IPS DF 4.7 (cell line): ENCODE measurements at regions not wholly inside any gene's neighbourhood (a gene's known extent, or its start where the extent isn't known, plus 50 kb on each side); places are given as distances from the start of the nearest gene placed in this dataset.
"Not testable (repeated sequence)": the region's sequence is repeated elsewhere in the genome, so short reads cannot be mapped to it uniquely, and the experiment has no call there.

Experiments used
- DNase-seq: peaks from one replicate; pipeline ENCODE4 v3.0.0-alpha.2; 2013; ENCODE audit warnings: low spot score; ENCODE audit errors: extremely low read depth

DNA sequence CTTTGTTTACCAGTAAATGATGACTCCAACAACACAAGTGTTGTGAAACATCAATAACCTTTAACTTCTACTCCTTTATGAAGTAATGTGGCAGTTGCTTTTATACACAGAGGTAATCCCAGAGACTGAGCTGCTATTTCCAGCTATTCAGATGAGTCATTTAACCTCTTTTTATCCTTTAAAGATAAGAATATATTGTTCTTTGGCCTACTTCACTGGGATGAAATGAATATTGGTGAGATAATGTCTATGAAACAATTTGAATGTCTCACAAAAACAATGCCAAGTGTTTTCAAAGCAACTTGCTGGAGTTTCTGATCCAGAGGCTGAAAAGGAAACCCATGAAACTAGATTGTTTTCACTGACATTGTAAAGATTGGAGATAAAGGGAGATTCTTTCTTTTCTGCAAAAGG lies 564.4 kb upstream of the LUZP2 start:
- DNase-seq = no peak

DNA sequence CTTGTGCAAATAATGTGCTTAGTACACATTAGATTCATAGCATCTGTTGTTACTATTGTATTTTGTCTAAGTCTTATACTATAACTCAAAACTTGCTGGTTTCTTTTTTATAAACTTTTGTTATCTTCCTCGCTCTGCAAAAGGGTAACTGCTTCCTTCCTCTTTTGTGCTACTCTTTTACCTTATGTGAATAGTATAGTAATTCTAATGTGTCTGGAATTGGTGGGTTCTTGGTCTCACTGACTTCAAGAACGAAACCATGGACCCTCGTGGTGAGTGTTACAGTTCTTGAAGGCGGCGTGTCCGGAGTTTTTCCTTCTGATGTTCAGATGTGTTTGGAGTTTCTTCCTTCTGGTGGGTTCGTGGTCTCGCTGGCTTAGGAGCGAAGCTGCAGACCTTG lies 563.1 kb upstream of the LUZP2 start:
- DNase-seq = no peak

DNA sequence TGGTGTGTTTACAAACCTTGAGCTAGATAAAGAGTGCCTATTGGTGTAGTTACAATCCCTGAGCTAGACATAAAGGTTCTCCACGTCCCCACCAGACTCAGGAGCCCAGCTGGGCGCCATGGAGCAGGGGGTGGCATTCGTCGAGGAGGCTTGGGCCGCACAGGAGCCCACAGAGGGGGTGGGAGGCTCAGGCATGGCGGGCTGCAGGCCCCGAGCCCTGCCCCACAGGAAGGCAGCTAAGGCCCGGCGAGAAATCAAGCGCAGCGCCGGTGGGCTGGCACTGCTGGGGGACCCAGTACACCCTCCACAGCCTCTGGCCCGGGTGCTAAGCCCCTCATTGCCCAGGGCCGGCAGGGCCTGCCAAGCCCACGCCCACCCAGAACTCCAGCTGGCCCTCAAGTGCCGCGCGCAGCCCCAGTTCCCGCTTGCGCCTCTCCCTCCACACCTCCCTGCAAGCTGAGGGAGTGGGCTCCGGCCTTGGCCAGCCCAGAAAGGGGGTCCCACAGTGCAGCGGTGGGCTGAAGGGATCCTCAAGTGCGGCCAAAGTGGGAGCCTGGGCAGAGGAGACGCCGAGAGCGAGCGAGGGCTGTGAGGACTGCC lies 562.1 kb upstream of the LUZP2 start:
- not testable (repeated sequence) for DNase-seq

DNA sequence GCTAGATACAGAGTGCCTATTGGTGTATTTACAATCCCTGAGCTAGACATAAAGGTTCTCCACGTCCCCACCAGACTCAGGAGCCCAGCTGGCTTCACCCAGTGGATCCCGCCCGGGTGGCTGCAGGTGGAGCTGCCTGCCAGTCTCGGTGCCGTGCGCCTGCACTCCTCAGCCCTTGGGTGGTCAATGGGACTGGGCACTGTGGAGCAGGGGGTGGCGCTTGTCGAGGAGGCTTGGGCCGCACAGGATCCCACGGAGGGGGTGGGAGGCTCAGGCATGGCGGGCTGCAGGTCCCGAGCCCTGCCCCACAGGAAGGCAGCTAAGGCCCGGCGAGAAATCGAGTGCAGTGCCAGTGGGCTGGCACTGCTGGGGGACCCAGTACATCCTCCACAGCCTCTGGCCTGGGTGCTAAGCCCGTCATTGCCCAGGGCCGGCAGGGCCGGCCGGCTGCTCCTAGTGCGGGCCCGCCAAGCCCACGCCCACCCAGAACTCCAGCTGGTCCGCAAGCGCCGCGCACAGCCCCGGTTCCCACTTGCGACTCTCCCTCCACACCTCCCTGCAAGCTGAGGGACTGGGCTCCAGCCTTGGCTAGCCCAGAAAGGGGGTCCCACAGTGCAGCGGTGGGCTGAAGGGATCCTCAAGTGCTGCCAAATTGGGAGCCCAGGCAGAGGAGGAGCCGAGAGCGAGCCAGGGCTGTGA lies 554.6 kb upstream of the LUZP2 start:
- not testable (repeated sequence) for DNase-seq

DNA sequence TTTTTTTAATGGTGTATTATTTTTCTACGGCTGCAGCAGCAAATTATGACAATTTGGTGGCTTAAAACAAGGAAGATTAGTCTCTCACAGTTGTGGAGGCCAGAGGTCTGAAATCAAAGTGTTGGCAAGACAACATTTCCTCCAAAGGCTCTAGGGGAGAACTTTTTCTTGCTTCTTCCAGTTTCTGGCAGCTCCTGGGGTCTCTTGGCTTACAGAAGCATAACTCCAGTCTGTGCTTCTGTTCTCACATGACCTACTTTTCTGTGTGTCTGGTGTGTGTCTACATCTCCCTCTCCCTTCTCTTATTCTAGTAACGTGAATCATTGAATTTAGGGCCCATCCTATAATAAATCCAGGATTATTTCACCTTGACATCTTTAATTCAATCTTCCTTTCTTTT lies 551.9 kb upstream of the LUZP2 start:
- no peak for DNase-seq

DNA sequence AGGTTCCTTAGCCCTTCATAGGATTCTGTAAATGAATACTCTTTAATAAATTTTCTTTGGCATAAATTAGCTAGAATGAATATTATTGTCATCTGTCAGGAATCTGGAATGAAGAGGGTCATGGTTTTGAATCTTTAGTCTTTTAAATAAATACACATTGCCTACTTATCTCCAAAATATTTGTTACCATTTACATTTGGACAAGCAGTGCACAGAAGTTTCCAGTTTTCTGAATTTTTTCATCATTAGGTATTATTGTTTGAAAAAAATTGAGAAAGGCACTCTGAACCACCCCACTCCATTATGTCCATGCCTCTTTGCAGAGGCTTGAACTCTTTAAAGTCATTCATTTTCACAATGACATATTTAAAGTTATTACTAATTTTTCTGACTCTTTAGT lies 549.0 kb upstream of the LUZP2 start:
- DNase-seq = no peak

DNA sequence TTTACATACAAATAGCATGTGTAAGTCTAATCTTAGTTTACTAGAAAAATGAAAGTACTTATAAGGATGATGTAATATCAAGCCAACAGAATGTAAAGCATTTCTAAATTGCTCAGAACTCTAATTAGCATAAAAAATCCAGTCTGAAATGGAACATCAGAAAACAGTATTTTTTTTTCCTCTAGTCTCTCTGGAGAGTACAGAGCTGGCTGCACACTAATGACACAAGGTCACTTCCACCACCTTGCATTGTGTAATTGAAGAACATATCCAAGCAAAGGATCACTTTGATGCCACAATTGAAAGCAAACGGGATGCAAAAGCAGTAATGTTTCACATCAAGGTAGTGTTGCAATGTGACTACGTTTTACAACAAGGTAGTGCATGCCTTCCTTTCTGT lies 548.0 kb upstream of the LUZP2 start:
- no peak for DNase-seq

DNA sequence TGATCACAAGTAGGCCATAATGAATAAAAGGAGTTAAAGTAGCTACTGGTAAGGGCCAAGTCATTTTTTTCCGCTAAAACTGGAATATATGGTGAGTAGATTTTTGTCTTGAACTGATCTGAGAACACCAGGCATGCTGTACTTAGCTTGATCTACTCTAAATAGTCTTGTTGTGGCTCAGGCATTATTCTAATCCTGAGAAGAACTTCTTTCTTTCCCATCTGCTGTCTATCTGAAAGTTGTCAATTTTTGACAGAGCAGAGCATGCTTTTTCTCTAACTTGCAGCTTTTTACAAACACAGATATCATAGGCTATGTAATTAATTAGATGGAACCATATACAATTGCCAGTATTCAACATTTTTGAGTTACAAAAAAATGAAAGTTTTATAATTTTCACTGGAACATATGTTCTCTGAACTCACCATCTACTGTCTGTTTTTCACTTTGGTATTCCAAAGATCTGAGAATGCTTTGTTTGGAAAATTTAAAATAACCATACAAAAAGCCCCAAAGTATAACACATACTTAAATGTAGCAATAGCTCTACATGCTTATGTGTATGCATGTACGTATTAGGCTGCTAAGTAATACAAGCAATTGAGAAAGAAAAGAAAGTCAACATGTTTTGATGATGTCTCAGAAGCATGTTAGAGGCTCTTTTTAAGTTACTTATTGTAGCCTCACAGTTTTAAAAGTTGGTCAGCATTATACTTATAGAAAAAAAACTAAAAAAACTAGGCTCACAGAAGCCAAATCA lies 542.7 kb upstream of the LUZP2 start:
- no peak for DNase-seq

DNA sequence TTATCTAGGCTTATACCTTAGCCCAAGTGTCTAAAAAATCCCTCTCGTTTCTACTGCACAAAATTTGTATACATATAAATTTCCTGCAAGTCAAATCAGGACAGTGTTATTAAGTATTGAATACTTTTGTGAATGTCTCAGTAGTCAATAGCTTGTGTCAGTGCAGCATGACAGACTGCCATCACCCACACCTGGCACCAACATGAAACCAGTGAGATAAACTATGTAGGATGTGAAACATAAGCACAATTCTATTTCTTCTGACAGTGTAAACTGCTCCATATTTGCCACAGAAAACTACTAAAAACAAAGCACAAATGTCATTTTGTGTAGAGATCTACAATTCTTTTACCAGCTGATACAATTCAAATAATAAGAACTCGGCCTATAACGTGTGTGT lies 542.1 kb upstream of the LUZP2 start:
- DNase-seq = no peak

DNA sequence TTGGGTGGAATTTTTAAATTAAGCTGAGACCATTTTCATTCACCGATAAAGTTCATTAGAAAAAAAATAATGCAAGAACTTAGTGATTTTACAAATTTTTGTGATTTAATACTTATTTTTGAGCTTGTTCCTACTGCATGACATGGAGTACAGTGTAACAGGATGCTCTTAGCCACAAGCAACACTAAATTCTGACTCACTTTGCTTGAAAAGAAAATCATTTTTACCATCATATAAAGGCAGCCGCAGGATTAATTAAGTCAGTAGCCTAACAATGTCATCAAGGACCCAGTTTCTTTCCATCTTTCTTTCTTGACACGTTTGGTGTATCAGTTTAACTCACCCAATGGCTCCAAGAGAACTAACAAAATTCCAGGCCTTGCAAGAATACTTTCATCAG lies 540.3 kb upstream of the LUZP2 start:
- no peak for DNase-seq

DNA sequence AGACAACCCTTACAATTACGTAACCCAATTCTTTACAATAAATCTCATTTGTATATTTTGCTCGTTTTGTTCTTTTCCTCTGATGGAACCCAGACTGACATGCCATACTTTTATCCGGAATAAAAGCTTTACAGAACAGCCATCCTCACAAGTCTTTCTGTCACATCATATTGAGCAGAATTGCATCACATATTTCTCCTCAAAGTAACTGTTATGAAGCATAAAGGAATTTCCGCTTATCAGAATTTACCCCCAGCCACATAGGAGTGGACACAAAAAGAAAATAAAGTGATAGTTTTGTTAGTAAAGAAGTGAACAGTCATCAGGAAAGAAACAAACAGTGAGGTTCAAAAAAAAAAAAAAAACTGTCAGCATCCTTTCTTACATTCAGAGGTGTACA lies 539.5 kb upstream of the LUZP2 start:
- no peak for DNase-seq

DNA sequence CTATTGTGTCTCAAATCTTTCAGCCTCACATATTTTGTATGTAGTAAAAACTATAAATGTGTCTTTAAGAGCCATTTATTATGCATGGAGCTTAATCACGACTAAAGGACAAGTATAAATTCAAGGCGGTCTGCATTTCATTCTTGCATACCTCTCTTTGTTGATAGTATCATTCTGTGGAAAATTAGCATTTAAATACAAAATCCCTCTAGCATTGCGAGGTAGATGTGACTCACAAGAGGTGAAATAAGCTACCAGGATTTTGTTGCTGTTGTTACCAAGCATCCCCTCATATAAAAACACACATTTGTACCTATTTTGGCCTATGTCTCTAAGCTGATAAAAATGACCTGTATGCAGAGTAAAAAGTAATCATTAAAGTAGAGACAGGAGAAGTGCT lies 537.4 kb upstream of the LUZP2 start:
- no peak for DNase-seq

DNA sequence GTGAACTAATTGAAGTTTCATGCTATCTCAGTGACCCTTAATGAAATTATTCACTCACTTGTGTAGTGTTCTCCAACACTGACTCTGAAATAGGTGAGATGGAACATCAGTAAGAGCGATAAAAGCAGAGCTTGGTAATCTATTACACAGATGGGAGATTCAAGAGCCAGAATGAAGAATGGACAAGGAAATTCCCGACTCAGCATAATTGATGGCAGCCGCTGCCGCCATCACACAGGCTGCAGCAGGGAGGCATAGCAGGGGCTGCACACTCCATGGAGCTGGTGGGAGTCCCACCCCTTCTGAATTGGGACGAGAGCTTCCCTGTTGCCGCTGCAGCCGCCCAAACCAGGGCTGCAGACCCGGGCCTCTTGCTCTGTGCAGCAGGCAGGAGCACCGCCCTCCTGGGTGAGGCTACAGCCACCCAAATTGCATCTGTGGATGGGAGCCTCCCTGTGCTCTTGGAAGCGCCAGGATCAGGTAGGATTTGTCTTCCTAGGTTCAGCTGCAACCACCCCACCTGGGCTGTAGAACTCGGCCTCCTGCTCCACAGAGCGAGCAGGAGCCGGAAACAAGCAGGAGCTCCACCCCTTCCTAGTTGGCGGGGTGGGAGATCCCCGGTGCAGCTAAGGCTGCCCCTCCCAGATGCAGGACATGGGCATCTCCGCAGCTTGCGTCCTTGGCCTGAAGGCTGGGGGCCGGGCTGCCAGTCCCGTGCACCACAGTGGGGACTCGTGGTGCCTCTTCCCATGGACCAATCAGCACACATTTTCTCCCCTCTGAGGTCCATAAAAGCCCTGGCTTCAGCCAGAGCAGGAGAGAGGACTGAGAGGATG lies 535.1 kb upstream of the LUZP2 start:
- DNase-seq = no peak

DNA sequence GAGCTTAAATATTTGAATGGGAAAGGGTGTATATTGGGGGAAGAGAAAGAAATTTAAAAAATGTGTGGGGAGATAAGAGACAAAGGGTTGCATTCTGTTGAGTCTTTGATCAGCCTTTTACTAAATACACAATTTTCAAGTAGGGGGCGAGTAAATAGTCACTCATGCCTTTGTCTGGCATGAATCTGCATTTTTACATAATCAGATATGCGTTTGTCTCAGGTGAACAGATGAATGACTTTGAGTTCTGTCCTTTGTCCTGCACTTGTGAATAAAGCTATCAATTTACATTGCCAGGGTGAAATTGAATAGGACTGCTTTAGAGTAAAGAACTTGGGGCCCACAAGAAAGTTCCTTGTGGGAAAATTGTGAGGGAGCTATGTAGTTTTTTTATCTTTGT lies 523.6 kb upstream of the LUZP2 start:
- DNase-seq = peak; percentile 49

DNA sequence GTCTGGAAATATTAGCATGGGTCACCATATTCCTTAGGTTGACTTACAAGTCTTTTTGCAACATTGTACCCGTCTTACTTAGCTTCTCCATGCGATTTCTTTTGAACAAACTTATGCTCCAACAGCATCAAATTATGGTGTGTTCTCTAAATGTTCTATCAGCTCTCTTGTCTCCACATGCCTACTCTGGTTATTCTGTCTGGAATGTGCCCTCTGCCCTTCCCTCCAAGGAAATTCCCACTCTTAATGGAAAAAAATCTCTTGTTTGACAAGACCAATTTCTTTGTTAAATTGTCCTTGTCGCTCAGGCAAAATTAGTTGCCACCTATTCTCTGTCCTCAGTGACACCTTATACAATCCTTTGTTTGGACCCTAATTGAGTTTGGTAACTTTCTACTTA lies 522.8 kb upstream of the LUZP2 start:
- DNase-seq = no peak

DNA sequence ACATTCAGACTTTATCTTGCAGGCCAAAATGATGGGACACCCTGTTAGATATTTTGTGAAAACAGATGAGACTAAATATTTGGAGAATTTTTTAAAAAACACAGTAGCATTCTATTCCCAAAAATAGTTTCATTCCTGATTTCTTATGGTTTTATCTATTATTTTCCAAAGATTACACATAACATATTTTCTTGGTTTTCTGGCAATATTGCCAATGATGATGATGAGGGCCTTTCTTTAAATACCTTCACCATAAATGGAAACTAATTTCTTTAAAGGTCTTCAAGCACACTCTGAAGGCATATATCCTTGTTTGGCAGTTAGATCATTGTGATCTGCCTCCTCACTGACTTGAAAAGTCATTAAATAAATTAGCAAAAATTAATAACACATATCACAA lies 522.3 kb upstream of the LUZP2 start:
- no peak for DNase-seq

DNA sequence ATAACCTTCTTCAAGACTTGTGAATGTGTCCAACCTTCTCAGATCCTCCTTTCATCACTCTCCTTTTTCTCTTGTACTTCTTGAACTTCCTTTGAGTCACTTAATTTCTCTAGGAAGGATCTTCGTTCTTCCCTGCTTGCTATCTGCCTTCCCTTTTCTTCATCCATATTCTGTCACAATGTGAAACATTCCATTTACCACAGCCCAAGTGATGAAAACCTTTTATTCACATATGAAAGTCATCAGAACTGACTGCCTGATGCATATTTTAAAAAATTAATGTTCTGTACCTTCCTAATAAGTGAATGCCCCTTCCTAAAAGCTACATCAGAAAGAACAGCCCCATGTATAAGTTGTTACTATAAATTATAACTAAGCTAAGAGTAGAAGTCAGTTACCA lies 520.4 kb upstream of the LUZP2 start:
- no peak for DNase-seq

DNA sequence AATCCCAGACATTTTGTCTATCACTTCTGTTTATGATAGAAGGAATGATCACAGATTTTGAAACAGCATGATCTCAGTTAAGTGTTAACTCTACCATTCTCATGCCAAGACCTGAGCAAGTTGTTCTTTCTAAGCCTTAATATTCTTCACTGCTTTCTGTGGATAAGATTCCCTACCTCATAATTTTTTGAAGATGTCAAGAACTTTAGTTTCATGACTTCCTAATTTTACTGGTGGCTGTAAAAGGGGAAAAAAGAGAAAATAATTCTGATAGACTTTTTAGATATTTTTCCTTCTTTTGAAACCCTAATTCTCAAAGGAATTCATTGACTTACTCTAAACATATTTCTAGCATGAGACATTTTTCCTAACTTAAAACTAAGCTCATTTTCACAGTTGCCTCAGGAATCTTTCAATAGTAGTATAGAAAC lies 520.0 kb upstream of the LUZP2 start:
- no peak for DNase-seq

DNA sequence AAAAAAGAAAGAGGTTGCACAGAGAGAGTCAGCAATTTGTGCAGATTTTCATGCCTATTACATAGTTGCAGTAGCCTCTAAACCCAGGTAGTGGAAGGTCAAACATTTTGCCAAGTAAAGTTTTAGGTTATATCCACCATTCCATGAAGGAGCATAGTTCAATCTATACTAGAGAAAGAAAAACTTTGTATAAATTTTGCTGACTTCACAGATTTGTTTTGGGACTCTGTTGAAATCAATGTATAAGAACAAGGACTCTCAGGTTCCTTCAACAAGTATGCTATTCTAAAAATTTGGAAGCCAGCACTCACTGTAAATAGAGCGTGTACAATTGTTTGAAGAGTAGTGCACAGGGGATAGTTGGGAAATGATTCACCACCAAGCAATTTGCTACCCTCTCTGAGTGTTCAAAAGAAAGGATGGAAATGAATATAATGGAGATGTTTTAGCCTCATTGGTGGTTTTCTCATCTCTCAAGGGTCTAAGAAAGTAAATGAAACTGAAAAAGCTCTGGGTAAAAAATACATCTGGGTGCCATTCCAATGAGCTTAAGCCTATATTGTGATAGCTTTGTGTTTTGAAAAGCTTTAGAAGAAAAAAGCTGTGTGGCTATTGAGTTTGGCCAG lies 508.4 kb upstream of the LUZP2 start:
- no peak for DNase-seq

DNA sequence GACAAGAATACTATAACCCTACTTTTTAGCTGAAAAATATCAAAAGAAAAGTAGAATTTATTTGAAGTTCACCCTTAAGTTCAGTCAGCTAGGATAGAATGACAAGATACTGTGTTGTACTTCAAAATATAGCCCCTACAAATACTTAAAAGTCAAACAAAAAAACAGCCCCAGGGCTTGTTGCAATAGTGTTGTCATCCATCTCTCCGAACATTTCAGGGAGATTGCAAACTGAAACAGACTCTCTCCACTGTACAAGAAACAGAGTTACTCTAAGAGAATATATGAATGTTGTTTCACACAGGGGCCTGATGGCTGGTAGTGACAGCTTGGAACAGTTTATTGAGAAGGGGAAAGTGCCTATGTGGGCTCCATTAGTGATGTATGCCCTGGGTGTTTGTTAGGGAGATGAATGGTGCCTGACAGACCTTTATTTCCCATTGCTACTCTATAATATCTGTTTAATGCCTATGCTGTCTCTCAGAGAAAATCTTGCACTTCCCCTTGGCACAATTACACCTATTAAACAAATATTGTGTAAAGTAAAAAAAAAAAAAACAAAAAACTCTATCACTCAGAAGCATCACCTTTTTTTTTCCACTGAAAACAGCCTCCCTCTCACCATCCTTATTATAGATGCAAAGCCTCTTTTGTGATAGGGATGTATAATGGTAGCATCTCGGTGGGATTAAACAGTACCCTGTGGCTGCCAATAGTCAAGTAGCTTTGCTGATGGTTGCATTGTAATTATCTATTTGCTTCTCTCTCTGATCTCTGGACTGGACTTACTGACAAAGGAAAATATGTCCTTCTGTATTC lies 506.3 kb upstream of the LUZP2 start:
- DNase-seq = no peak

DNA sequence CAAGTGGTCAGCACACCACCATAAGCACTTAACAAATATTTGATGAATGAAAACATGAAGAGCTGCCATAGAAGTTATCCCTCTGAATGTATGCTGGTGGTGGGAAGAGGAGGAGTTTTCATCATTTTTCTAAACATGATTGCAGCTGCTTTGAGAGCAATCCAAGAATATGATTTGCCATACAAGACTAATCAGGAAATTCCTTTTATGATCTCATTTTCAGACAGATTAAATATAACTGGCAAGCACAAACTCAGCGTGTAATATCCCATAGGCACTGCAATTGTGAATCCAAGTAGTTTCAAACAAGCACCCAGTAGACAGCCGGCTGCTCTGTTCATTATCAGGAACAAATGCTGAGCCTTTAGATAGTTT lies 505.7 kb upstream of the LUZP2 start:
- no peak for DNase-seq
